ENCODE measurements at regions not wholly inside any gene's neighbourhood (a gene's known extent, or its start where the extent isn't known, plus 50 kb on each side); places are given as distances from the start of the nearest gene placed in this dataset.
"Not testable (repeated sequence)": the region's sequence is repeated elsewhere in the genome, so short reads cannot be mapped to it uniquely, and the experiment has no call there.

GRCh38 chr13:89432997-89433396 lies 1761.8 kb downstream of the SLITRK5 start:
- H3K4me1 Mint-ChIP-seq: no peaks in the 10 kb centered on the region
- POLR2A ChIA-PET: no interaction called here
- no peak for ATAC-seq
- peaks cover 0 to 32% (median 7%) of the 10 kb centered on the region in 9 donors for H3K9me3 Mint-ChIP-seq
- no peak overlapping the region for H3K27ac Mint-ChIP-seq
- no peak for DNase-seq
- H3K4me3 Mint-ChIP-seq: no peak overlapping the region
- peaks cover 0 to 3% (median 0%) of the 10 kb centered on the region in 3 donors for H3K36me3 Mint-ChIP-seq
- H3K27me3 Mint-ChIP-seq: no peaks in the 10 kb centered on the region

- H3K27me3 Mint-ChIP-seq, POLR2A ChIA-PET, DNase-seq: not testable (repeated sequence)
Measured at GRCh38 chr13:89434624-89435023, 1763.5 kb downstream of the SLITRK5 start.

GRCh38 chr13:89454681-89455080 lies 1783.5 kb downstream of the SLITRK5 start:
- DNase-seq (no peak), ATAC-seq (no peak)
- no peaks in the 10 kb centered on the region for H3K27me3 Mint-ChIP-seq
- no peak overlapping the region for H3K4me3 Mint-ChIP-seq
- POLR2A ChIA-PET: no interaction called here
- no peak overlapping the region for H3K27ac Mint-ChIP-seq
- H3K4me1 Mint-ChIP-seq: no peaks in the 10 kb centered on the region
- H3K36me3 Mint-ChIP-seq: no peaks in the 10 kb centered on the region
- peaks cover 0 to 27% (median 3%) of the 10 kb centered on the region in 9 donors for H3K9me3 Mint-ChIP-seq

More at GRCh38 chr13:89434624-89435023, 1763.5 kb downstream of the SLITRK5 start:
- ATAC-seq, H3K36me3 Mint-ChIP-seq, H3K4me1 Mint-ChIP-seq, H3K27ac Mint-ChIP-seq, H3K4me3 Mint-ChIP-seq: not testable (repeated sequence)
- peaks cover 0 to 24% (median 7%) of the 10 kb centered on the region in 9 donors for H3K9me3 Mint-ChIP-seq

- ATAC-seq (no peak), DNase-seq (no peak)
- POLR2A ChIA-PET: no interaction called here
- Mint-ChIP-seq H3K9me3 (peaks cover 0 to 27% (median 3%) of the 10 kb centered on the region in 9 donors), H3K4me1 (no peaks in the 10 kb centered on the region), H3K27me3 (no peaks in the 10 kb centered on the region), H3K4me3 (no peak overlapping the region), H3K27ac (no peak overlapping the region), H3K36me3 (no peaks in the 10 kb centered on the region)
Measured at GRCh38 chr13:89455225-89455624, 1784.1 kb downstream of the SLITRK5 start.

GRCh38 chr13:89455741-89456140 lies 1784.6 kb downstream of the SLITRK5 start:
- H3K9me3 Mint-ChIP-seq: peaks cover 0 to 27% (median 3%) of the 10 kb centered on the region in 9 donors
- POLR2A ChIA-PET: no interaction called here
- no peaks in the 10 kb centered on the region for H3K4me1 Mint-ChIP-seq
- DNase-seq (no peak), ATAC-seq (no peak)
- no peak overlapping the region for H3K4me3 Mint-ChIP-seq
- no peak overlapping the region for H3K27ac Mint-ChIP-seq
- H3K27me3 Mint-ChIP-seq: no peaks in the 10 kb centered on the region
- no peaks in the 10 kb centered on the region for H3K36me3 Mint-ChIP-seq

GRCh38 chr13:89457977-89458376 lies 1786.8 kb downstream of the SLITRK5 start:
- no peak overlapping the region for H3K4me3 Mint-ChIP-seq
- DNase-seq: no peak
- no peaks in the 10 kb centered on the region for H3K4me1 Mint-ChIP-seq
- H3K36me3 Mint-ChIP-seq: no peaks in the 10 kb centered on the region
- ATAC-seq: no peak
- H3K27me3 Mint-ChIP-seq: no peaks in the 10 kb centered on the region
- no peak overlapping the region for H3K27ac Mint-ChIP-seq
- H3K9me3 Mint-ChIP-seq: peaks cover 0 to 19% (median 2%) of the 10 kb centered on the region in 9 donors
- POLR2A ChIA-PET: no interaction called here

GRCh38 chr13:89458456-89458855 lies 1787.3 kb downstream of the SLITRK5 start:
- H3K36me3 Mint-ChIP-seq: no peaks in the 10 kb centered on the region
- H3K4me3 Mint-ChIP-seq: no peak overlapping the region
- no peaks in the 10 kb centered on the region for H3K27me3 Mint-ChIP-seq
- H3K27ac Mint-ChIP-seq: no peak overlapping the region
- H3K9me3 Mint-ChIP-seq: peaks cover 0 to 19% (median 1%) of the 10 kb centered on the region in 9 donors
- H3K4me1 Mint-ChIP-seq: no peaks in the 10 kb centered on the region
- no peak for ATAC-seq
- POLR2A ChIA-PET: no interaction called here
- DNase-seq: no peak

- H3K36me3 Mint-ChIP-seq, H3K4me1 Mint-ChIP-seq, H3K27ac Mint-ChIP-seq, ATAC-seq, H3K4me3 Mint-ChIP-seq, POLR2A ChIA-PET, DNase-seq, H3K27me3 Mint-ChIP-seq: not testable (repeated sequence)
- H3K9me3 Mint-ChIP-seq: peaks cover 0 to 18% (median 2%) of the 10 kb centered on the region in 9 donors
Measured at GRCh38 chr13:89460895-89461294, 1789.7 kb downstream of the SLITRK5 start.

- POLR2A ChIA-PET: no interaction called here
- peaks cover 0 to 2% (median 0%) of the 10 kb centered on the region in 4 donors for H3K4me1 Mint-ChIP-seq
- DNase-seq (no peak), ATAC-seq (no peak)
- H3K27me3 Mint-ChIP-seq: no peaks in the 10 kb centered on the region
- H3K4me3 Mint-ChIP-seq: no peak overlapping the region
- peaks cover 0 to 20% (median 2%) of the 10 kb centered on the region in 9 donors for H3K9me3 Mint-ChIP-seq
- H3K36me3 Mint-ChIP-seq: no peaks in the 10 kb centered on the region
- H3K27ac Mint-ChIP-seq: no peak overlapping the region
Measured at GRCh38 chr13:89465366-89465765, 1794.2 kb downstream of the SLITRK5 start.

- POLR2A ChIA-PET: no interaction called here
- ATAC-seq (no peak), DNase-seq (no peak)
- H3K27me3 Mint-ChIP-seq: no peaks in the 10 kb centered on the region
- peaks cover 2 to 38% (median 6%) of the 10 kb centered on the region in 9 donors for H3K9me3 Mint-ChIP-seq
- no peak overlapping the region for H3K27ac Mint-ChIP-seq
- H3K4me3 Mint-ChIP-seq: no peak overlapping the region
- H3K4me1 Mint-ChIP-seq: peaks cover 0 to 2% (median 0%) of the 10 kb centered on the region in 4 donors
- no peaks in the 10 kb centered on the region for H3K36me3 Mint-ChIP-seq
Measured at GRCh38 chr13:89468081-89468480, 1796.9 kb downstream of the SLITRK5 start.

- no peaks in the 10 kb centered on the region for H3K27me3 Mint-ChIP-seq
- POLR2A ChIA-PET: no interaction called here
- no peak for ATAC-seq
- peaks cover 13 to 65% (median 21%) of the 10 kb centered on the region in 9 donors for H3K9me3 Mint-ChIP-seq
- peaks cover 0 to 5% (median 0%) of the 10 kb centered on the region in 3 donors for H3K36me3 Mint-ChIP-seq
- no peak for DNase-seq
- no peak overlapping the region for H3K27ac Mint-ChIP-seq
- H3K4me1 Mint-ChIP-seq: no peaks in the 10 kb centered on the region
- no peak overlapping the region for H3K4me3 Mint-ChIP-seq
Measured at GRCh38 chr13:89470901-89471300, 1799.7 kb downstream of the SLITRK5 start.

GRCh38 chr13:89474432-89474831 lies 1803.3 kb downstream of the SLITRK5 start:
- H3K4me3 Mint-ChIP-seq: no peak overlapping the region
- peaks cover 0 to 5% (median 0%) of the 10 kb centered on the region in 3 donors for H3K36me3 Mint-ChIP-seq
- H3K4me1 Mint-ChIP-seq: no peaks in the 10 kb centered on the region
- DNase-seq (no peak), ATAC-seq (no peak)
- no peak overlapping the region for H3K27ac Mint-ChIP-seq
- peaks cover 11 to 67% (median 21%) of the 10 kb centered on the region in 9 donors for H3K9me3 Mint-ChIP-seq
- POLR2A ChIA-PET: no interaction called here
- H3K27me3 Mint-ChIP-seq: no peaks in the 10 kb centered on the region

GRCh38 chr13:89486065-89486464 lies 1814.9 kb downstream of the SLITRK5 start:
- no peak for DNase-seq
- H3K36me3 Mint-ChIP-seq: no peaks in the 10 kb centered on the region
- H3K4me1 Mint-ChIP-seq: no peaks in the 10 kb centered on the region
- H3K27ac Mint-ChIP-seq: no peak overlapping the region
- POLR2A ChIA-PET: no interaction called here
- H3K4me3 Mint-ChIP-seq: no peak overlapping the region
- peaks cover 0 to 16% (median 0%) of the 10 kb centered on the region in 9 donors for H3K9me3 Mint-ChIP-seq
- H3K27me3 Mint-ChIP-seq: no peaks in the 10 kb centered on the region
- no peak for ATAC-seq

GRCh38 chr13:89486709-89487108 lies 1815.5 kb downstream of the SLITRK5 start:
- Mint-ChIP-seq H3K9me3 (peaks cover 0 to 22% (median 3%) of the 10 kb centered on the region in 9 donors), H3K27ac (no peak overlapping the region), H3K4me1 (no peaks in the 10 kb centered on the region), H3K27me3 (no peaks in the 10 kb centered on the region), H3K36me3 (no peaks in the 10 kb centered on the region), H3K4me3 (no peak overlapping the region)
- POLR2A ChIA-PET: no interaction called here
- DNase-seq: no peak
- no peak for ATAC-seq

Data from naive thymus-derived CD8-positive, alpha-beta T cell (primary cell).